Activated CD4-positive, alpha-beta T cell treated with anti-CD3 and anti-CD28 coated beads, Interleukin-2, amount 50 U/mL, for 24 hours (primary cell): ENCODE measurements at regions not wholly inside any gene's neighbourhood (a gene's known extent, or its start where the extent isn't known, plus 50 kb on each side); places are given as distances from the start of the nearest gene placed in this dataset.
"Not testable (repeated sequence)": the region's sequence is repeated elsewhere in the genome, so short reads cannot be mapped to it uniquely, and the experiment has no call there.

Source experiments
- DNase-seq, 2 donors: peaks; one replicate each; pipeline ENCODE4 v3.0.0-alpha.2; 2020; ENCODE audit warnings: low read depth in 1 of 2, low spot score in 1 of 2

GRCh38 chr9:124124729-124125650 lies 113.4 kb downstream of the LHX2 start:
- no peak for DNase-seq

- no peak for DNase-seq
These were observed 114.0 kb downstream of the LHX2 start for GRCh38 chr9:124125651-124125977.

GRCh38 chr9:124126648-124127646 lies 115.4 kb downstream of the LHX2 start:
- peak; percentile 78 to 81 for DNase-seq

GRCh38 chr9:124128568-124129166 lies 117.1 kb downstream of the LHX2 start:
- no peak for DNase-seq

- no peak for DNase-seq
These were observed 118.9 kb downstream of the LHX2 start for GRCh38 chr9:124130277-124131075.

- DNase-seq, result not testable (repeated sequence)
These were observed 120.0 kb downstream of the LHX2 start for GRCh38 chr9:124131518-124131917.

GRCh38 chr9:124132671-124133147 lies 121.1 kb downstream of the LHX2 start:
- no peak for DNase-seq

GRCh38 chr9:124133727-124134126 lies 122.2 kb downstream of the LHX2 start:
- DNase-seq, result no peak

- no peak for DNase-seq
These were observed 123.0 kb downstream of the LHX2 start for GRCh38 chr9:124134526-124134925.

GRCh38 chr9:124135813-124136365 lies 121.9 kb upstream of the NEK6 start:
- DNase-seq, result no peak

GRCh38 chr9:124137009-124137943 lies 120.5 kb upstream of the NEK6 start:
- DNase-seq, result no peak

- DNase-seq, result no peak
These were observed 119.8 kb upstream of the NEK6 start for GRCh38 chr9:124137944-124138335.

GRCh38 chr9:124139001-124139400 lies 118.7 kb upstream of the NEK6 start:
- no peak for DNase-seq

- no peak for DNase-seq
These were observed 116.7 kb upstream of the NEK6 start for GRCh38 chr9:124140941-124141568.

- DNase-seq, result not testable (repeated sequence)
These were observed 113.1 kb upstream of the NEK6 start for GRCh38 chr9:124144561-124145123.

GRCh38 chr9:124146031-124146561 lies 111.7 kb upstream of the NEK6 start:
- no peak for DNase-seq

GRCh38 chr9:124149992-124150391 lies 107.8 kb upstream of the NEK6 start:
- DNase-seq, result no peak

- no peak for DNase-seq
These were observed 93.9 kb upstream of the NEK6 start for GRCh38 chr9:124163760-124164255.
